Thyroid gland (tissue), 4 donors: ENCODE measurements at regions not wholly inside any gene's neighbourhood (a gene's known extent, or its start where the extent isn't known, plus 50 kb on each side); places are given as distances from the start of the nearest gene placed in this dataset.

Experiments used
- CTCF ChIP-seq, 6 experiments: fragments of 200-600 bp in 3 of 6; fragments of 450-650 bp in 3 of 6; sonication (generic) in 3 of 6; IDR thresholded peaks; one replicate each; pipeline ENCODE4 v1.5.1; 2016 to 2019; ENCODE audit warnings: antibody characterized with exemption in 6 of 6, mild to moderate bottlenecking in 2 of 6, inconsistent platforms in 1 of 6, moderate library complexity in 1 of 6
- POLR2A ChIP-seq, 2 donors: fragments of 450-650 bp; IDR thresholded peaks; one replicate each; pipeline ENCODE4 v1.6.1; 2017; ENCODE audit warnings: antibody characterized with exemption in 2 of 2, mild to moderate bottlenecking in 2 of 2, moderate library complexity in 1 of 2

- no peak for TF ChIP-seq POLR2A (IDR thresholded peaks at IDR 0.05)
- no peak for TF ChIP-seq CTCF (IDR thresholded peaks at IDR 0.05)
Observed at GRCh38 chr4:19631814-19632213, 619.9 kb upstream of the SLIT2 start.
